SU-DHL-6 (cell line): ENCODE measurements at regions not wholly inside any gene's neighbourhood (a gene's known extent, or its start where the extent isn't known, plus 50 kb on each side); places are given as distances from the start of the nearest gene placed in this dataset.

ENCODE experiments used
- H2AFZ ChIP-seq: fragments of 200-600 bp; sonication (generic); 2 replicates; pipeline ENCODE4 v1.6.1; 2014; ENCODE audit warnings: low read depth, mild to moderate bottlenecking, moderate library complexity, mixed read lengths, antibody characterized with exemption, low read length; ENCODE audit not compliant: severe bottlenecking
- H3F3A ChIP-seq: fragments of 200-600 bp; shearing (Covaris generic); 2 replicates; pipeline ENCODE4 v1.6.0; 2016; ENCODE audit warnings: antibody characterized with exemption, mild to moderate bottlenecking; ENCODE audit not compliant: insufficient read depth
- H3K27ac ChIP-seq: fragments of 200-600 bp; sonication (generic); 2 replicates; pipeline ENCODE4 v1.5.1; 2016; ENCODE audit warnings: low read depth, mild to moderate bottlenecking, low read length, moderate library complexity, mixed read lengths
- H3K27me3 ChIP-seq: fragments of 200-600 bp; sonication (generic), shearing (Covaris generic); 2 replicates; pipeline ENCODE4 v1.6.0; 2014; ENCODE audit warnings: mild to moderate bottlenecking, low read length
- H3K36me3 ChIP-seq: fragments of 200-600 bp; sonication (generic); 2 replicates; pipeline ENCODE4 v1.6.1; 2014; ENCODE audit warnings: mild to moderate bottlenecking, low read length, mixed read lengths
- H3K4me2 ChIP-seq: fragments of 300-600, 200-600 bp; shearing (Covaris generic), sonication (generic); 2 replicates; pipeline ENCODE4 v1.6.0; 2014; ENCODE audit warnings: low read length, low read depth, mild to moderate bottlenecking; ENCODE audit not compliant: poor library complexity, severe bottlenecking
- H3K4me3 ChIP-seq: fragments of 200-600 bp; sonication (generic); 2 replicates; pipeline ENCODE4 v1.5.1; 2014; ENCODE audit warnings: antibody characterized with exemption, low read length, mild to moderate bottlenecking, mixed read lengths; ENCODE audit not compliant: insufficient read depth, poor library complexity, severe bottlenecking
- H3K79me2 ChIP-seq: fragments of 200-600 bp; sonication (generic); 2 replicates; pipeline ENCODE4 v1.6.1; 2014; ENCODE audit warnings: mild to moderate bottlenecking, low read length, moderate library complexity; ENCODE audit not compliant: insufficient read depth
- H3K9ac ChIP-seq: fragments of 200-600 bp; sonication (generic); 2 replicates; pipeline ENCODE4 v1.7.0; 2014; ENCODE audit warnings: mild to moderate bottlenecking, low read length
- H3K9me2 ChIP-seq: fragments of 200-600 bp; sonication (generic); replicated peaks from 2 replicates; pipeline ENCODE4 v1.6.1; 2014; ENCODE audit warnings: low read length; ENCODE audit not compliant: insufficient read depth
- H3K9me3 ChIP-seq: fragments of 200-600 bp; sonication (generic); 2 replicates; pipeline ENCODE4 v1.6.1; 2014; ENCODE audit warnings: low read length, mixed read lengths; ENCODE audit not compliant: insufficient read depth
- H4K20me1 ChIP-seq: fragments of 200-600 bp; sonication (generic); 2 replicates; pipeline ENCODE4 v1.6.1; 2014; ENCODE audit warnings: low read depth, mild to moderate bottlenecking, antibody characterized with exemption, low read length, moderate library complexity, mixed read lengths
- CTCF ChIP-seq: fragments of 200-600 bp; sonication (generic); IDR thresholded peaks from one replicate; pipeline ENCODE4 v1.5.1; 2017; ENCODE audit warnings: antibody characterized with exemption, mild to moderate bottlenecking, low read length, moderate library complexity; ENCODE audit not compliant: insufficient read depth, poor library complexity, severe bottlenecking
- EZH2phosphoT487 ChIP-seq: fragments of 200-600 bp; sonication (generic), shearing (Covaris generic); conservative IDR thresholded peaks from 2 replicates; pipeline ENCODE4 v1.6.1; 2018; ENCODE audit warnings: mild to moderate bottlenecking, antibody characterized with exemption, low read length, moderate library complexity, mixed read lengths

- Histone ChIP-seq H3K36me3 (no peaks in the 10 kb centered on the region), H3K27me3 (no peaks in the 10 kb centered on the region), H3K27ac (no peak overlapping the region), H3K9ac (no peak overlapping the region), H3K4me2 (no peak overlapping the region), H3K4me3 (no peak overlapping the region), H3K9me2 (no peaks in the 10 kb centered on the region), H3K9me3 (no peaks in the 10 kb centered on the region), H4K20me1 (no peaks in the 10 kb centered on the region), H3F3A (no peaks in the 10 kb centered on the region), H2AFZ (no peak overlapping the region), H3K79me2 (no peaks in the 10 kb centered on the region)
- TF ChIP-seq CTCF, result no peak
- no peak for TF ChIP-seq EZH2phosphoT487
Observed at GRCh38 chr14:44701563-44702263, 194.6 kb upstream of the FSCB start.

GRCh38 chr14:44700694-44701093, 193.6 kb upstream of the FSCB start:
- Histone ChIP-seq H3K9me2 (no peaks in the 10 kb centered on the region), H4K20me1 (no peaks in the 10 kb centered on the region), H3K9ac (no peak overlapping the region), H3K27me3 (no peaks in the 10 kb centered on the region), H3K27ac (no peak overlapping the region), H3K79me2 (no peaks in the 10 kb centered on the region), H3K36me3 (no peaks in the 10 kb centered on the region), H2AFZ (no peak overlapping the region), H3K4me2 (no peak overlapping the region), H3F3A (no peaks in the 10 kb centered on the region), H3K9me3 (no peaks in the 10 kb centered on the region), H3K4me3 (no peak overlapping the region)
- TF ChIP-seq EZH2phosphoT487 (no peak), CTCF (no peak)

- no peak overlapping the region for H3K4me3 ChIP-seq
- H3K9me3 ChIP-seq, result no peaks in the 10 kb centered on the region
- H3K36me3 ChIP-seq, result no peaks in the 10 kb centered on the region
- H2AFZ ChIP-seq, result no peak overlapping the region
- no peaks in the 10 kb centered on the region for H3K79me2 ChIP-seq
- H3K27ac ChIP-seq, result no peak overlapping the region
- H3K27me3 ChIP-seq, result no peaks in the 10 kb centered on the region
- TF ChIP-seq EZH2phosphoT487 (no peak), CTCF (no peak)
- H3K9me2 ChIP-seq, result no peaks in the 10 kb centered on the region
- no peak overlapping the region for H3K9ac ChIP-seq
- H3K4me2 ChIP-seq, result no peak overlapping the region
- no peaks in the 10 kb centered on the region for H4K20me1 ChIP-seq
- no peaks in the 10 kb centered on the region for H3F3A ChIP-seq
Observed at GRCh38 chr14:44700184-44700583, 193.1 kb upstream of the FSCB start.
